ENCODE measurements at regions not wholly inside any gene's neighbourhood (a gene's known extent, or its start where the extent isn't known, plus 50 kb on each side); places are given as distances from the start of the nearest gene placed in this dataset.

- TF ChIP-seq CTCF (IDR thresholded peaks at IDR 0.05; ENCODE audit: insufficient read depth, low read depth, low read length), result no peak
- TF ChIP-seq EZH2 (IDR thresholded peaks at IDR 0.05; ENCODE audit: insufficient read depth, low read length), result no peak
These were observed 165.4 kb downstream of the ADSS2 start for GRCh38 chr1:244286341-244286740.
